Lung (tissue), 11 donors: ENCODE measurements at regions not wholly inside any gene's neighbourhood (a gene's known extent, or its start where the extent isn't known, plus 50 kb on each side); places are given as distances from the start of the nearest gene placed in this dataset.
"Not testable (repeated sequence)": the region's sequence is repeated elsewhere in the genome, so short reads cannot be mapped to it uniquely, and the experiment has no call there.

Experiments
- ATAC-seq: fragments of 200-7000 bp; cut with Tn5 transposase; one replicate; pipeline ENCODE4 v1.9.1; 2020; ENCODE audit warnings: moderate number of reproducible peaks; ENCODE audit not compliant: insufficient read depth, low FRiP score
- DNase-seq, 3 donors: peaks; one replicate each; pipeline ENCODE4 v3.0.0-alpha.2; 2013 to 2017
- H3K27ac ChIP-seq, 2 donors: one replicate each; pipeline ENCODE4 v1.5.1; 2013; ENCODE audit warnings: mild to moderate bottlenecking in 2 of 2, moderate library complexity in 2 of 2, control low read depth in 1 of 2, inconsistent platforms in 1 of 2, low read depth in 1 of 2, low read length in 1 of 2
- H3K27me3 ChIP-seq, 3 donors: one replicate each; pipeline ENCODE4 v1.5.1; 2013; ENCODE audit warnings: low read length in 2 of 3; ENCODE audit not compliant: control insufficient read depth in 3 of 3, insufficient read depth in 3 of 3
- H3K36me3 ChIP-seq, 4 donors: one replicate each; pipeline ENCODE4 v1.5.1; 2013; ENCODE audit warnings: low read length in 4 of 4, mild to moderate bottlenecking in 1 of 4, moderate library complexity in 1 of 4; ENCODE audit not compliant: control insufficient read depth in 4 of 4, insufficient read depth in 4 of 4
- H3K4me1 ChIP-seq, 5 donors: one replicate each; pipeline ENCODE4 v1.5.1; 2013; ENCODE audit warnings: low read length in 5 of 5, mild to moderate bottlenecking in 2 of 5, moderate library complexity in 1 of 5; ENCODE audit not compliant: control insufficient read depth in 5 of 5, insufficient read depth in 5 of 5
- H3K4me3 ChIP-seq: one replicate; pipeline ENCODE4 v1.5.1; 2013; ENCODE audit warnings: mild to moderate bottlenecking, control low read depth, moderate library complexity
- H3K9ac ChIP-seq, 2 donors: one replicate each; pipeline ENCODE4 v1.5.1; 2013; ENCODE audit warnings: low read length in 2 of 2, control low read depth in 1 of 2; ENCODE audit not compliant: insufficient read depth in 1 of 2
- H3K9me3 ChIP-seq, 4 donors: one replicate each; pipeline ENCODE4 v1.5.1; 2013; ENCODE audit warnings: low read length in 3 of 4, mild to moderate bottlenecking in 1 of 4, moderate library complexity in 1 of 4; ENCODE audit not compliant: control insufficient read depth in 4 of 4, insufficient read depth in 3 of 4
- WGBS, 2 donors: extraction: QIAGEN DNeasy Blood & Tissue Kit; methylation state at CpG; one replicate each; pipeline ENCODE4 v1.1.7; 2013; 5-methylcytosine and 5-hydroxymethylcytosine counted together
- TF ChIP-seq, protein P1 (sequence below): IDR thresholded peaks from 2 replicates; pipeline ENCODE4 v1.5.1; 2012; ENCODE audit warnings: mild to moderate bottlenecking; ENCODE audit errors: control extremely low read depth, extremely low read depth
- donor health status: control.
- donor health status: control.
- donor health status: Bipolar disorder and iron deficiency.
- donor health status: healthy.
- donor health status: DM: yes; HTN: yes; CAD: no.

DNA sequence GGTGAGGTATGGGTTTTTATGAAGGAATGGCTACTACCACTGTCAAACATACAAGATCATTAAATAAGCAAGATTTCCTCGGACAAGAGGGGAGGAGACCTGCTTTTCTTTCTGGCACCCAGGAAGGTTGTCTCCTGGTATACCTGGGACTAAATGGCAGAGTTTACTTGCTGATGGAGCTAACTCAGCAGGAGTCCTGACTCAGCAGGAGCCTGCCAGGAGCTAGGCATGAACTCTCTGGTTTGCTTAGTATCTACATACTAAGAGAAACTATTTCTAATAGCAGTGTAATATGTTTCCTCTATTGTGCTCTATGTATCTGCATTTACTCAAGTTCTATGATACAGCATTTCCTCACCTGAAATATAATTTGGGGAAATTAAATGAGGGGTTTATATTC is 404.2 kb downstream of the RSL24D1 start:
- ATAC-seq: no peak

DNA sequence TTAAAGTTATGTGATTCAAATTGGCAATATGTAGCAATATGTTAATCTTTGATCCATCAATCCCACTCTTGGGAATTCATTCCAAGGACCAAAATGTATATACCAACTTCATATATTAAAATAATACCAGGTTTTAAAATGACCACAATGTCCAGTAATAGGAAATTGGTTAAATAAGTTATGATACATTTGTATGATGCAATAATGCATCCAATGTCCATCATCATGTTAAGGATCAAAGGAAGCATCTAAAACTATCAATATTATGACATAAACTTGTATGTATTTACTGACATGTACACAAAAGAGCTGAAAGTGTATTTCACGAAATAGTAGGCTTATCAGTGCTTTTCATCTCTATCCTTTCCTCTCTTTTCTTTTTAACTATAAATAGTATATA is 406.0 kb downstream of the RSL24D1 start:
- Histone ChIP-seq H3K27me3 (no peaks in the 10 kb centered on the region), H3K9ac (no peak overlapping the region), H3K4me1 (no peaks in the 10 kb centered on the region), H3K4me3 (no peak overlapping the region), H3K36me3 (no peaks in the 10 kb centered on the region), H3K27ac (no peak overlapping the region), H3K9me3 (no peaks in the 10 kb centered on the region)
- WGBS, 2 donors: 63 to 83% methylated on average over 1 of the region's 1 CpG
- TF ChIP-seq, protein P1, sequence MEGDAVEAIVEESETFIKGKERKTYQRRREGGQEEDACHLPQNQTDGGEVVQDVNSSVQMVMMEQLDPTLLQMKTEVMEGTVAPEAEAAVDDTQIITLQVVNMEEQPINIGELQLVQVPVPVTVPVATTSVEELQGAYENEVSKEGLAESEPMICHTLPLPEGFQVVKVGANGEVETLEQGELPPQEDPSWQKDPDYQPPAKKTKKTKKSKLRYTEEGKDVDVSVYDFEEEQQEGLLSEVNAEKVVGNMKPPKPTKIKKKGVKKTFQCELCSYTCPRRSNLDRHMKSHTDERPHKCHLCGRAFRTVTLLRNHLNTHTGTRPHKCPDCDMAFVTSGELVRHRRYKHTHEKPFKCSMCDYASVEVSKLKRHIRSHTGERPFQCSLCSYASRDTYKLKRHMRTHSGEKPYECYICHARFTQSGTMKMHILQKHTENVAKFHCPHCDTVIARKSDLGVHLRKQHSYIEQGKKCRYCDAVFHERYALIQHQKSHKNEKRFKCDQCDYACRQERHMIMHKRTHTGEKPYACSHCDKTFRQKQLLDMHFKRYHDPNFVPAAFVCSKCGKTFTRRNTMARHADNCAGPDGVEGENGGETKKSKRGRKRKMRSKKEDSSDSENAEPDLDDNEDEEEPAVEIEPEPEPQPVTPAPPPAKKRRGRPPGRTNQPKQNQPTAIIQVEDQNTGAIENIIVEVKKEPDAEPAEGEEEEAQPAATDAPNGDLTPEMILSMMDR: no peak
- no peak for DNase-seq
- ATAC-seq: no peak

More for the DNA sequence above, 404.2 kb downstream of the RSL24D1 start:
- no peak overlapping the region for H3K9ac ChIP-seq
- no peaks in the 10 kb centered on the region for H3K27me3 ChIP-seq
- no peak overlapping the region for H3K27ac ChIP-seq
- TF ChIP-seq, protein P1: no peak
- no peak overlapping the region for H3K4me3 ChIP-seq
- no peaks in the 10 kb centered on the region for H3K36me3 ChIP-seq
- no peaks in the 10 kb centered on the region for H3K9me3 ChIP-seq
- DNase-seq: no peak
- WGBS, 2 donors: 79 to 91% methylated on average over 1 of the region's 1 CpG
- no peaks in the 10 kb centered on the region for H3K4me1 ChIP-seq

DNA sequence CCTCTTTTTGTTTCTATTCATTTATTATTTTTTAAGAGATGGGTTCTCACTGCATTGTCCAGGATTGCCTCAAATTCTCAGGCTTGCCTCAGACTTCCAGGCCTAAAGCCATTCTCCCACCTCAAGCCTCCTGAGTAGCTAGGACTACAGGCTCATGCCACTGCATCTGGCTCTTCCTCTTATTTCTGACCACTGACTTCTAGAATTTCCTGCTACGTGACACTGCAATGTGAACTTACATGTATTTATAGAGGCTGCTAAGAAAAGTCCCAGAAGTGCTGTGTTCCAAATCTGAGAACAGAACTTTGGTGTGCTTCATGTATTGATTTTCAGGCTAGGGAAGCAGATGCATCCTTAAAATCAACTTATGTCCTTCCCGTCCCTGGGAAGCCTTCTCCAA is 407.4 kb downstream of the RSL24D1 start:
- peak in 1 of 3 donors; percentile 8 for DNase-seq
- WGBS, 2 donors: 27 to 51% methylated on average over 2 of the region's 2 CpGs

DNA sequence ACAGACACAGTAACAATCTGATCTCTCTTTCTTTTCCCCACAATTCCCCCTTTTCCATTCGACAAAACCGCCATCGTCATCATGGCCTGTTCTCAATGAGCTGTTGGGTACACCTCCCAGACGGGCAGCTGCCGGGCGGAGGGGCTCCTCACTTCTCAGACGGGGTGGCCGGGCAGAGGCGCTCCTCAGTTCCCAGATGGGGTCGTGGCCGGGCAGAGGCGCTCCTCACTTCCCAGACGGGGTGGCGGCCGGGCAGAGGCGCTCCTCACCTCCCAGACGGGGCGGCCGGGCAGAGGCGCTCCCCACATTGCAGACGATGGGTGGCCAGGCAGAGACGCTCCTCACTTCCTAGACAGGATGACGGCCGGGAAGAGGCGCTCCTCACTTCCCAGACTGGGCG is 415.5 kb downstream of the RSL24D1 start:
- not testable (repeated sequence) for H3K36me3 ChIP-seq, H3K27ac ChIP-seq, H3K4me1 ChIP-seq, DNase-seq, H3K9ac ChIP-seq, H3K4me3 ChIP-seq, ATAC-seq, H3K9me3 ChIP-seq, H3K27me3 ChIP-seq
- 95 to 99% methylated on average over 25 to 26 of the region's 26 CpGs for WGBS, 2 donors

More for the DNA sequence above, 407.4 kb downstream of the RSL24D1 start:
- no peaks in the 10 kb centered on the region for H3K4me1 ChIP-seq
- no peaks in the 10 kb centered on the region for H3K27me3 ChIP-seq
- no peak for ATAC-seq
- H3K9ac ChIP-seq: no peak overlapping the region
- H3K36me3 ChIP-seq: no peaks in the 10 kb centered on the region
- H3K4me3 ChIP-seq: no peak overlapping the region
- H3K27ac ChIP-seq: no peak overlapping the region
- no peaks in the 10 kb centered on the region for H3K9me3 ChIP-seq
- TF ChIP-seq, protein P1: no peak
